ENCODE measurements at regions not wholly inside any gene's neighbourhood (a gene's known extent, or its start where the extent isn't known, plus 50 kb on each side); places are given as distances from the start of the nearest gene placed in this dataset.

DNA sequence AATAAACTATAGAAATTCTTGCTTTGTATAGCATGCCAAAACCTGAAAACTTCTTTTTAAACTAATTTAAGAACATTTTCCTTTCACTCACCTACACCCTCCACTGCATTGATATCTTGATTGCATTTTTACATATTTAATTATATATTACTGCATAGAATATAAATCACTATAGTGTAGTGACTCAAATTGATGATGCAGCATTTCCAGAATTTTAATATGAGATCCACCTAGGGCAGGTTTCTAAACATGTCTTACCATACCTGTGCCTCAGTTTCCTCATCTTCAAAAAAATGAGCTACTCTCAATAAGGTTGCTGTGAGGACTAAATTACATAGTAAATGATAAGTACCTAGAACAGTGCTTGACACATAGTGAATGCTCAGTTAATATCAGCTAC lies 881.5 kb downstream of the RPS29 start:
- TF ChIP-seq, protein P1, sequence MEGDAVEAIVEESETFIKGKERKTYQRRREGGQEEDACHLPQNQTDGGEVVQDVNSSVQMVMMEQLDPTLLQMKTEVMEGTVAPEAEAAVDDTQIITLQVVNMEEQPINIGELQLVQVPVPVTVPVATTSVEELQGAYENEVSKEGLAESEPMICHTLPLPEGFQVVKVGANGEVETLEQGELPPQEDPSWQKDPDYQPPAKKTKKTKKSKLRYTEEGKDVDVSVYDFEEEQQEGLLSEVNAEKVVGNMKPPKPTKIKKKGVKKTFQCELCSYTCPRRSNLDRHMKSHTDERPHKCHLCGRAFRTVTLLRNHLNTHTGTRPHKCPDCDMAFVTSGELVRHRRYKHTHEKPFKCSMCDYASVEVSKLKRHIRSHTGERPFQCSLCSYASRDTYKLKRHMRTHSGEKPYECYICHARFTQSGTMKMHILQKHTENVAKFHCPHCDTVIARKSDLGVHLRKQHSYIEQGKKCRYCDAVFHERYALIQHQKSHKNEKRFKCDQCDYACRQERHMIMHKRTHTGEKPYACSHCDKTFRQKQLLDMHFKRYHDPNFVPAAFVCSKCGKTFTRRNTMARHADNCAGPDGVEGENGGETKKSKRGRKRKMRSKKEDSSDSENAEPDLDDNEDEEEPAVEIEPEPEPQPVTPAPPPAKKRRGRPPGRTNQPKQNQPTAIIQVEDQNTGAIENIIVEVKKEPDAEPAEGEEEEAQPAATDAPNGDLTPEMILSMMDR (IDR thresholded peaks at IDR 0.05 in 4 of 5, conservative IDR thresholded peaks at IDR 0.05 in 1 of 5) = no peak
- TF ChIP-seq POLR2A (IDR thresholded peaks at IDR 0.05) = no peak

All from gastrocnemius medialis (tissue), 4 donors.